ENCODE measurements at regions not wholly inside any gene's neighbourhood (a gene's known extent, or its start where the extent isn't known, plus 50 kb on each side); places are given as distances from the start of the nearest gene placed in this dataset.
A peak's percentile ranks its signal among the peaks of the same experiment; 100 is the strongest.

GRCh38 chr20:24096864-24097450 is 108.4 kb upstream of the GGTLC1 start:
- ATAC-seq = peak in 2 of 4 donors; percentile 25 to 26
- no peaks in the 10 kb centered on the region for H3K36me3 ChIP-seq
- 18 to 31% (median 24%) methylated on average over 13 of the region's 13 CpGs for WGBS, 4 donors
- no peak overlapping the region for H3K4me3 ChIP-seq
- H3K27me3 ChIP-seq = peaks cover 0 to 34% (median 3%) of the 10 kb centered on the region in 9 donors
- H3K27ac ChIP-seq = no peak overlapping the region
- intact Hi-C loops (cut with DNase I) = loop anchor here in 1 of 10 donors (5.0 kb wide), 1 partner anchor 160 kb away; no protein-coding TSS in a partner anchor
- no peak for DNase-seq
- TF ChIP-seq, protein P1, sequence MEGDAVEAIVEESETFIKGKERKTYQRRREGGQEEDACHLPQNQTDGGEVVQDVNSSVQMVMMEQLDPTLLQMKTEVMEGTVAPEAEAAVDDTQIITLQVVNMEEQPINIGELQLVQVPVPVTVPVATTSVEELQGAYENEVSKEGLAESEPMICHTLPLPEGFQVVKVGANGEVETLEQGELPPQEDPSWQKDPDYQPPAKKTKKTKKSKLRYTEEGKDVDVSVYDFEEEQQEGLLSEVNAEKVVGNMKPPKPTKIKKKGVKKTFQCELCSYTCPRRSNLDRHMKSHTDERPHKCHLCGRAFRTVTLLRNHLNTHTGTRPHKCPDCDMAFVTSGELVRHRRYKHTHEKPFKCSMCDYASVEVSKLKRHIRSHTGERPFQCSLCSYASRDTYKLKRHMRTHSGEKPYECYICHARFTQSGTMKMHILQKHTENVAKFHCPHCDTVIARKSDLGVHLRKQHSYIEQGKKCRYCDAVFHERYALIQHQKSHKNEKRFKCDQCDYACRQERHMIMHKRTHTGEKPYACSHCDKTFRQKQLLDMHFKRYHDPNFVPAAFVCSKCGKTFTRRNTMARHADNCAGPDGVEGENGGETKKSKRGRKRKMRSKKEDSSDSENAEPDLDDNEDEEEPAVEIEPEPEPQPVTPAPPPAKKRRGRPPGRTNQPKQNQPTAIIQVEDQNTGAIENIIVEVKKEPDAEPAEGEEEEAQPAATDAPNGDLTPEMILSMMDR (IDR thresholded peaks at IDR 0.05) = no peak
- no peak for TF ChIP-seq POLR2A (IDR thresholded peaks at IDR 0.05)
- H3K9me3 ChIP-seq = no peaks in the 10 kb centered on the region
- H3K4me1 ChIP-seq = no peaks in the 10 kb centered on the region

GRCh38 chr20:24096264-24096663 is 107.7 kb upstream of the GGTLC1 start:
- ATAC-seq = no peak
- H3K27me3 ChIP-seq = peaks cover 0 to 34% (median 3%) of the 10 kb centered on the region in 9 donors
- WGBS, 4 donors = 69 to 89% (median 80%) methylated on average over 5 of the region's 5 CpGs
- H3K9me3 ChIP-seq = no peaks in the 10 kb centered on the region
- H3K36me3 ChIP-seq = no peaks in the 10 kb centered on the region
- no peaks in the 10 kb centered on the region for H3K4me1 ChIP-seq
- DNase-seq = no peak
- TF ChIP-seq, protein P1 (IDR thresholded peaks at IDR 0.05) = no peak
- TF ChIP-seq POLR2A (IDR thresholded peaks at IDR 0.05) = no peak
- no peak overlapping the region for H3K27ac ChIP-seq
- intact Hi-C loops (cut with DNase I) = loop anchor here in 1 of 10 donors (5.0 kb wide), 1 partner anchor 159 kb away; no protein-coding TSS in a partner anchor
- no peak overlapping the region for H3K4me3 ChIP-seq

- no peaks in the 10 kb centered on the region for H3K36me3 ChIP-seq
- no peak for TF ChIP-seq POLR2A (IDR thresholded peaks at IDR 0.05)
- TF ChIP-seq, protein P1 (IDR thresholded peaks at IDR 0.05) = no peak
- no peak for DNase-seq
- intact Hi-C loops (cut with DNase I) = loop anchor here in 1 of 10 donors (5.0 kb wide), 1 partner anchor 158 kb away; no protein-coding TSS in a partner anchor
- no peak for ATAC-seq
- H3K9me3 ChIP-seq = no peaks in the 10 kb centered on the region
- no peak overlapping the region for H3K27ac ChIP-seq
- WGBS, 4 donors = 86 to 90% (median 87%) methylated on average over 7 of the region's 7 CpGs
- peaks cover 0 to 34% (median 3%) of the 10 kb centered on the region in 9 donors for H3K27me3 ChIP-seq
- H3K4me1 ChIP-seq = no peaks in the 10 kb centered on the region
- no peak overlapping the region for H3K4me3 ChIP-seq
Observed at GRCh38 chr20:24095756-24096155, 107.2 kb upstream of the GGTLC1 start.

- Histone ChIP-seq H3K36me3 (no peaks in the 10 kb centered on the region), H3K27me3 (peaks cover 0 to 37% (median 3%) of the 10 kb centered on the region in 9 donors), H3K4me3 (no peak overlapping the region), H3K9me3 (no peaks in the 10 kb centered on the region), H3K4me1 (no peaks in the 10 kb centered on the region), H3K27ac (no peak overlapping the region)
- DNase-seq (no peak), ATAC-seq (no peak)
- no peak for TF ChIP-seq POLR2A (IDR thresholded peaks at IDR 0.05)
- TF ChIP-seq, protein P1 (IDR thresholded peaks at IDR 0.05) = no peak
- intact Hi-C loops (cut with DNase I) = loop anchor here in 1 of 10 donors (5.0 kb wide), 1 partner anchor 158 kb away; no protein-coding TSS in a partner anchor
Observed at GRCh38 chr20:24095303-24095702, 106.7 kb upstream of the GGTLC1 start.

All from heart left ventricle (tissue), 16 donors.